HepG2 (cell line): ENCODE measurements at regions not wholly inside any gene's neighbourhood (a gene's known extent, or its start where the extent isn't known, plus 50 kb on each side); places are given as distances from the start of the nearest gene placed in this dataset.

Experiments
- BCL6 ChIP-seq: IDR thresholded peaks from 2 replicates; pipeline ENCODE4 v1.6.1; 2016; ENCODE audit warnings: missing genetic modification reagents, missing compliant biosample characterization
- CBX1 ChIP-seq: IDR thresholded peaks from one replicate; pipeline ENCODE4 v1.6.1; 2016; ENCODE audit warnings: antibody characterized with exemption, low read depth
- HMGXB4 ChIP-seq, 2 experiments: sonication (generic) in 1 of 2; formaldehyde crosslinking in 1 of 2; IDR thresholded peaks; 2 replicates each; pipeline versions ENCODE4 v1.4.0 to v1.6.1; 2018 to 2020; ENCODE audit warnings: missing genetic modification reagents in 2 of 2, borderline replicate concordance in 1 of 2, low read depth in 1 of 2, mild to moderate bottlenecking in 1 of 2, missing biosample characterization in 1 of 2
- NFAT5 ChIP-seq: sonication (generic); formaldehyde crosslinking; IDR thresholded peaks from 2 replicates; pipeline ENCODE4 v1.4.0; 2020; ENCODE audit warnings: missing genetic modification reagents
- REPIN1 ChIP-seq: sonication (generic); formaldehyde crosslinking; IDR thresholded peaks from 2 replicates; pipeline ENCODE4 v1.8.0; 2022; ENCODE audit warnings: missing genetic modification reagents, low read depth, mild to moderate bottlenecking, borderline replicate concordance
- RFX1 ChIP-seq: fragments of 450-650 bp; IDR thresholded peaks from 2 replicates; pipeline ENCODE4 v1.6.1; 2017
- SMAD1 ChIP-seq: sonication (generic); formaldehyde crosslinking; IDR thresholded peaks from 2 replicates; pipeline ENCODE4 v1.4.0; 2020; ENCODE audit warnings: missing genetic modification reagents, low read depth, mild to moderate bottlenecking, borderline replicate concordance
- SP5 ChIP-seq: IDR thresholded peaks from 2 replicates; pipeline ENCODE4 v1.6.1; 2016; ENCODE audit warnings: low read depth, borderline replicate concordance
- ZBTB26 ChIP-seq: IDR thresholded peaks from 2 replicates; pipeline ENCODE4 v1.6.1; 2016; ENCODE audit warnings: missing compliant biosample characterization, missing genetic modification reagents, borderline replicate concordance
- ZFP41 ChIP-seq: sonication (generic); formaldehyde crosslinking; IDR thresholded peaks from 2 replicates; pipeline ENCODE4 v1.4.0; 2020; ENCODE audit warnings: mild to moderate bottlenecking, missing genetic modification reagents, borderline replicate concordance
- ZFP62 ChIP-seq: sonication (generic); formaldehyde crosslinking; IDR thresholded peaks from 2 replicates; pipeline ENCODE4 v1.4.0; 2020; ENCODE audit warnings: missing genetic modification reagents
- ZNF274 ChIP-seq: sonication (generic); formaldehyde crosslinking; IDR thresholded peaks from 2 replicates; pipeline ENCODE4 v1.5.1; 2020; ENCODE audit warnings: mild to moderate bottlenecking, missing genetic modification reagents
- ZNF749 ChIP-seq: sonication (generic); formaldehyde crosslinking; IDR thresholded peaks from 2 replicates; pipeline ENCODE4 v1.8.0; 2022; ENCODE audit warnings: mild to moderate bottlenecking, missing genetic modification reagents, moderate library complexity, borderline replicate concordance
- ZNF776 ChIP-seq: sonication (generic); formaldehyde crosslinking; IDR thresholded peaks from 2 replicates; pipeline ENCODE4 v1.4.0; 2020; ENCODE audit warnings: mild to moderate bottlenecking, missing genetic modification reagents
- ZNF878 ChIP-seq: sonication (generic); formaldehyde crosslinking; IDR thresholded peaks from 2 replicates; pipeline ENCODE4 v1.8.1; 2023; ENCODE audit warnings: mild to moderate bottlenecking, missing genetic modification reagents, moderate library complexity

DNA sequence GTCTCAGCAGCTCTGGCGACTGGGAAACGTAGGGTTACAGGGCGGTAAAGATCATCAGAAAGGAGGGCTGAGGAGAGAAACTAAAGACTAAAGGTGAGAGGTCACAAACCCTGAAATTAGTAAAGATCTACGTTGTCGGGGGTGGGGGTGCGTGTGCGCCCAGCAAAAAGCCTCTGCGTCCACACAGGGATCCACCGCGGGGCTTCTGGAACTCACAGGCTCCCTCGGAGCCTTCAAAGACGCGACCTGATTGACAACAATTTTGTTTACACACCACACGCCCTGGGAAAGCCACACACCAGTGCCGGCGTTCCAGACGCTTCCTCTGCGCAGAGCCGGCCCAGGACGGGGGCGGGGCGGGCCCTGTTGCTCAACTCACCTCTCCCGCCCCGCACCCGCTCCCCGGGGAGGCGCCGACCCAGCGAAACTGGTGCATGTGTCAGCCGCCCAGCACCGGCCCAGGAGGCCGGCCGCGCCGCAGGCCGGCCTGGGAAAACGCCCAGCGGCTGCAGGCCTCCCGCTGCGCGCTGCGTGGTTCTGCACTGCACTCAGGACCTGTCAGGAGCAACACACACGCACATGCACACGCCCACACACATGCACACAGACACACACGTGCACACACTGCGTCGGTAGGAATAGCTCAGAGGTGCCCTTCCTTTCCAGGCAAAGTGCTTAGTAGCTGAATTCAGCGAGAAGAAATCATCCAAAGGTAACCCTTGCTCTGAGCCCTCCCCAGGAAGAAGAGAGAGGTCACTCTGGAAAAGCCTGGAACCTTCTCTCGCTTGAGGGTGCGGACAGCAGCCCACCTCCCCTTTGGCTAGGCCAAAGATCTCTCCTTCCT, 57.2 kb upstream of the ARID1B start (continued):
- peak; percentile 93 for TF ChIP-seq SP5 (CRISPR knock-in tag)
- no peak; the same call in 1 of the 2 replicates for TF ChIP-seq ZFP41 (CRISPR knock-in tag)
- TF ChIP-seq HMGXB4 (CRISPR knock-in tag; IDR thresholded peaks at IDR 0.05; ENCODE audit: borderline replicate concordance in 1 of 2, low read depth in 1 of 2): peak; percentile 79 to 83; a peak in 3 of 4 replicates
- TF ChIP-seq REPIN1: no peak; the same call in 1 of the 2 replicates
- peak; percentile 81; the same call in 1 of the 2 replicates for TF ChIP-seq NFAT5 (CRISPR knock-in tag)
- TF ChIP-seq ZNF776 (CRISPR knock-in tag): 0 out of 2 replicates have a peak, but pooled peaks have one; percentile 30
- TF ChIP-seq ZNF878 (CRISPR knock-in tag): peak; percentile 63
- TF ChIP-seq ZFP62 (CRISPR knock-in tag): no peak
- peak; percentile 80 for TF ChIP-seq BCL6
- TF ChIP-seq ZNF749 (CRISPR knock-in tag): peak; percentile 77; the same call in 1 of the 2 replicates
- TF ChIP-seq SMAD1 (CRISPR knock-in tag): no peak
- TF ChIP-seq CBX1: peak; percentile 65
- peak; percentile 68; the same call in 1 of the 2 replicates for TF ChIP-seq ZBTB26
- no peak for TF ChIP-seq RFX1
- TF ChIP-seq ZNF274 (CRISPR knock-in tag): peak; percentile 95
